ENCODE measurements at regions not wholly inside any gene's neighbourhood (a gene's known extent, or its start where the extent isn't known, plus 50 kb on each side); places are given as distances from the start of the nearest gene placed in this dataset.

- TF ChIP-seq CTCF (IDR thresholded peaks at IDR 0.05; ENCODE audit: insufficient read depth, low read length): peak; percentile 99
- no peak for TF ChIP-seq GABPA (IDR thresholded peaks at IDR 0.05; ENCODE audit: low read depth)
- Histone ChIP-seq H3K27ac (replicated peaks) (no peak overlapping the region), H3K27me3 (ENCODE audit: insufficient read depth, poor library complexity, severe bottlenecking) (no peaks in the 10 kb centered on the region), H3K4me3 (replicated peaks; ENCODE audit: insufficient read depth, low read length) (no peak overlapping the region)
- peak; percentile 45 to 54 for DNase-seq (ENCODE audit: low read depth in 1 of 2, low spot score in 1 of 2)
These were observed 64.2 kb downstream of the PHETA1 start for GRCh38 chr12:111304642-111305071.

GRCh38 chr12:111303531-111303930 lies 65.4 kb downstream of the PHETA1 start:
- Histone ChIP-seq H3K27me3 (ENCODE audit: insufficient read depth, poor library complexity, severe bottlenecking) (no peaks in the 10 kb centered on the region), H3K27ac (replicated peaks) (no peak overlapping the region), H3K4me3 (replicated peaks; ENCODE audit: insufficient read depth, low read length) (no peak overlapping the region)
- TF ChIP-seq SPI1 (IDR thresholded peaks at IDR 0.05; ENCODE audit: borderline replicate concordance, low read depth): no peak
- TF ChIP-seq REST (IDR thresholded peaks at IDR 0.05; ENCODE audit: insufficient replicate concordance, low read depth): no peak
- TF ChIP-seq GABPA (IDR thresholded peaks at IDR 0.05; ENCODE audit: low read depth): no peak
- TF ChIP-seq CTCF (IDR thresholded peaks at IDR 0.05; ENCODE audit: insufficient read depth, low read length): no peak
- DNase-seq (ENCODE audit: low read depth in 1 of 2, low spot score in 1 of 2): no peak

- Histone ChIP-seq H3K27ac (replicated peaks) (no peak overlapping the region), H3K27me3 (ENCODE audit: insufficient read depth, poor library complexity, severe bottlenecking) (no peaks in the 10 kb centered on the region), H3K4me3 (replicated peaks; ENCODE audit: insufficient read depth, low read length) (no peak overlapping the region)
- TF ChIP-seq GABPA (IDR thresholded peaks at IDR 0.05; ENCODE audit: low read depth): no peak
- peak; percentile 75 for TF ChIP-seq CTCF (IDR thresholded peaks at IDR 0.05; ENCODE audit: insufficient read depth, low read length)
- peak; percentile 18 to 57 for DNase-seq (ENCODE audit: low read depth in 1 of 2, low spot score in 1 of 2)
These were observed 70.1 kb downstream of the PHETA1 start for GRCh38 chr12:111298582-111299436.

GRCh38 chr12:111297703-111298426 lies 71.0 kb downstream of the PHETA1 start:
- TF ChIP-seq REST (IDR thresholded peaks at IDR 0.05; ENCODE audit: insufficient replicate concordance, low read depth) (no peak), SPI1 (IDR thresholded peaks at IDR 0.05; ENCODE audit: borderline replicate concordance, low read depth) (no peak), CTCF (IDR thresholded peaks at IDR 0.05; ENCODE audit: insufficient read depth, low read length) (no peak)
- Histone ChIP-seq H3K27me3 (ENCODE audit: insufficient read depth, poor library complexity, severe bottlenecking) (no peaks in the 10 kb centered on the region), H3K27ac (replicated peaks) (no peak overlapping the region), H3K4me3 (replicated peaks; ENCODE audit: insufficient read depth, low read length) (no peak overlapping the region)
- no peak for DNase-seq (ENCODE audit: low read depth in 1 of 2, low spot score in 1 of 2)

All from HL-60 (cell line).